ENCODE measurements at regions not wholly inside any gene's neighbourhood (a gene's known extent, or its start where the extent isn't known, plus 50 kb on each side); places are given as distances from the start of the nearest gene placed in this dataset.

DNA sequence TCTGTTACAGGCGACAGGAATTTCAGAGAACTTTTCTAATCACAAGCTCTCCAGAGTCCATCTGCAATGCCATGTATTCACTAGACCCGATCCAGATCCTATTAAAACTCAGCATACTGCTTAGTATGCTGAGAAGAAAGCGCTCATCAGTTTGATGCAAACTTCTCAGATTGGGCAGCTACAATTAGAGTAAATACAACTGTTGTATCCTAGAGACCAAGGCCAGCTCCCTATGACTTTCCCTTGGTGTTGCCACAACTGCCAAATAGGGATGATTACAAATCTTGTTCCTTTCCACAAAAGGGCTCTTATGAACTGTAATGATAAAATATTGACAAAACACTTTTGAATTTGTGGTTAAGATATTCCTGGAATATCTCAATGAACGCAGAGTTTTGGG is 191.2 kb downstream of the SPRY2 start:
- no peaks in the 10 kb centered on the region for H3K4me1 Mint-ChIP-seq (ENCODE audit: low read depth)
- DNase-seq, result no peak
- intact Hi-C loops (cut with DNase I, micrococcal nuclease), result no loop called here
- H3K36me3 ChIP-seq (ENCODE audit: insufficient read depth, low read length), result no peaks in the 10 kb centered on the region
- H3K27me3 Mint-ChIP-seq, result no peaks in the 10 kb centered on the region
- H3K9me3 Mint-ChIP-seq, result peaks cover 3% of the 10 kb centered on the region
- H3K4me3 ChIP-seq (ENCODE audit: low read length), result no peak overlapping the region
- H3K4me1 ChIP-seq (ENCODE audit: insufficient read depth, low read length), result no peaks in the 10 kb centered on the region
- H3K4me3 Mint-ChIP-seq, result no peak overlapping the region
- ChIA-PET CTCF (no interaction called here), POLR2A (no interaction called here)
- H3K9me3 ChIP-seq (ENCODE audit: control insufficient read depth in 1 of 2, insufficient read depth in 1 of 2, low read length in 2 of 2), result no peaks in the 10 kb centered on the region
- TF ChIP-seq, protein P1, sequence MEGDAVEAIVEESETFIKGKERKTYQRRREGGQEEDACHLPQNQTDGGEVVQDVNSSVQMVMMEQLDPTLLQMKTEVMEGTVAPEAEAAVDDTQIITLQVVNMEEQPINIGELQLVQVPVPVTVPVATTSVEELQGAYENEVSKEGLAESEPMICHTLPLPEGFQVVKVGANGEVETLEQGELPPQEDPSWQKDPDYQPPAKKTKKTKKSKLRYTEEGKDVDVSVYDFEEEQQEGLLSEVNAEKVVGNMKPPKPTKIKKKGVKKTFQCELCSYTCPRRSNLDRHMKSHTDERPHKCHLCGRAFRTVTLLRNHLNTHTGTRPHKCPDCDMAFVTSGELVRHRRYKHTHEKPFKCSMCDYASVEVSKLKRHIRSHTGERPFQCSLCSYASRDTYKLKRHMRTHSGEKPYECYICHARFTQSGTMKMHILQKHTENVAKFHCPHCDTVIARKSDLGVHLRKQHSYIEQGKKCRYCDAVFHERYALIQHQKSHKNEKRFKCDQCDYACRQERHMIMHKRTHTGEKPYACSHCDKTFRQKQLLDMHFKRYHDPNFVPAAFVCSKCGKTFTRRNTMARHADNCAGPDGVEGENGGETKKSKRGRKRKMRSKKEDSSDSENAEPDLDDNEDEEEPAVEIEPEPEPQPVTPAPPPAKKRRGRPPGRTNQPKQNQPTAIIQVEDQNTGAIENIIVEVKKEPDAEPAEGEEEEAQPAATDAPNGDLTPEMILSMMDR (IDR thresholded peaks at IDR 0.05), result no peak
- ATAC-seq (ENCODE audit: poor library complexity), result no peak
- no peak overlapping the region for H3K27ac Mint-ChIP-seq
- no peaks in the 10 kb centered on the region for H3K36me3 Mint-ChIP-seq (ENCODE audit: low read depth)
- H3K27me3 ChIP-seq (ENCODE audit: control insufficient read depth in 1 of 2, insufficient read depth in 2 of 2, low read length in 2 of 2), result no peaks in the 10 kb centered on the region
- H3K27ac ChIP-seq (ENCODE audit: low read depth in 1 of 2, low read length in 2 of 2), result no peak overlapping the region

DNA sequence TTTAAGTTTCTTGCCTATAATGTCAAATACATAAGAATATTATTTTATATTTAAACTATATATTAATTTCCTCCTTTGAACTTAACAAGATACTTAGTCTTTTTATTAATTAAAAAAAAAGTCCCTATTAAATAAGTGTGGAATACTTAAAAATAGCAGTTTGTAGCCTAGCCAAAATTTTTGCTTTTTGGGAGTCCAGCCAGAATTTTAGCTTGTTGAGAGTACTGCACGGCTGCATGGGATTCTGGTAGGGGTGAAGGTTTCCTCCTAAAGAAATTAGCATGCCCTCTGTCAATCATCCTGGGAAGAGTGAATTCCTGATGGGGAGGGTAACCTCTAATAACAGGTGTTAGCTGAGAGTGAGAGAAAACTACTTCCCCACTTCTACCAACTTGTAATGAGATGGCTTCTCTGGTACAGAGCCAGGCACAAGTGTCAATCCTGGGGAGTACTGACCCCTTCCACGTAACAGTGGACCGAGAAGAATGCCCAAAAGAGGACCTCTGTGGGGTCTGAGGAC is 195.7 kb downstream of the SPRY2 start:
- Histone ChIP-seq H3K27me3 (ENCODE audit: control insufficient read depth in 1 of 2, insufficient read depth in 2 of 2, low read length in 2 of 2) (no peaks in the 10 kb centered on the region), H3K36me3 (ENCODE audit: insufficient read depth, low read length) (no peaks in the 10 kb centered on the region), H3K9me3 (ENCODE audit: control insufficient read depth in 1 of 2, insufficient read depth in 1 of 2, low read length in 2 of 2) (no peaks in the 10 kb centered on the region), H3K4me3 (ENCODE audit: low read length) (no peak overlapping the region), H3K4me1 (ENCODE audit: insufficient read depth, low read length) (no peaks in the 10 kb centered on the region), H3K27ac (ENCODE audit: low read depth in 1 of 2, low read length in 2 of 2) (no peak overlapping the region)
- Mint-ChIP-seq H3K27me3 (no peaks in the 10 kb centered on the region), H3K36me3 (ENCODE audit: low read depth) (no peaks in the 10 kb centered on the region), H3K27ac (no peak overlapping the region), H3K9me3 (no peaks in the 10 kb centered on the region), H3K4me1 (ENCODE audit: low read depth) (no peaks in the 10 kb centered on the region), H3K4me3 (no peak overlapping the region)
- ChIA-PET POLR2A (no interaction called here), CTCF (no interaction called here)
- DNase-seq, result no peak
- TF ChIP-seq, protein P1 (IDR thresholded peaks at IDR 0.05), result no peak
- no peak for ATAC-seq (ENCODE audit: poor library complexity)
- intact Hi-C loops (cut with DNase I, micrococcal nuclease), result no loop called here

DNA sequence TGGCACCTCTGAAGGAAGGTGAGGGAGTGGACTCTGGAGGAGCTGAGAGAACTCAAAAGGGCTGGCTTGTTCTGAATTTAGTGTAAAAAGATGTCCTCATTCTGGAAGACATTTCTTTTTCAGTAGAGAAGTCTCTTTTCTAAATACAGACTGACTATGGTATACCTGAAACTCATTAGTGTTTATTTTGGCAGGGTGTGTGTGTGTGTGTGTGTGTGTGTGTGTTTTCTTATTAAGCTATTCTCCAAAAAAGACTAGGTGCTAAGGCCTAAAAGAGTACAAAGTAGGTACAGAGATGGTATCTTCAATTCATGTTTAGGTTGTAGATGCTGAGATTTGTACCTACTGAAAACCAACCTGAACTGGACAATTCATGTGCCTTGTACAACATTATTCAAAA is 196.4 kb downstream of the SPRY2 start:
- DNase-seq (no peak), ATAC-seq (ENCODE audit: poor library complexity) (no peak)
- intact Hi-C loops (cut with DNase I, micrococcal nuclease), result no loop called here
- Mint-ChIP-seq H3K9me3 (no peaks in the 10 kb centered on the region), H3K27ac (no peak overlapping the region), H3K36me3 (ENCODE audit: low read depth) (no peaks in the 10 kb centered on the region), H3K4me1 (ENCODE audit: low read depth) (no peaks in the 10 kb centered on the region), H3K27me3 (no peaks in the 10 kb centered on the region), H3K4me3 (no peak overlapping the region)
- CTCF ChIA-PET, result no interaction called here
- Histone ChIP-seq H3K4me3 (ENCODE audit: low read length) (no peak overlapping the region), H3K27ac (ENCODE audit: low read depth in 1 of 2, low read length in 2 of 2) (no peak overlapping the region), H3K27me3 (ENCODE audit: control insufficient read depth in 1 of 2, insufficient read depth in 2 of 2, low read length in 2 of 2) (no peaks in the 10 kb centered on the region), H3K9me3 (ENCODE audit: control insufficient read depth in 1 of 2, insufficient read depth in 1 of 2, low read length in 2 of 2) (no peaks in the 10 kb centered on the region), H3K36me3 (ENCODE audit: insufficient read depth, low read length) (no peaks in the 10 kb centered on the region), H3K4me1 (ENCODE audit: insufficient read depth, low read length) (no peaks in the 10 kb centered on the region)
- TF ChIP-seq, protein P1 (IDR thresholded peaks at IDR 0.05), result no peak
- POLR2A ChIA-PET, result no interaction called here

All from CD4-positive, alpha-beta T cell (primary cell).